ENCODE measurements at regions not wholly inside any gene's neighbourhood (a gene's known extent, or its start where the extent isn't known, plus 50 kb on each side); places are given as distances from the start of the nearest gene placed in this dataset.
"Not testable (repeated sequence)": the region's sequence is repeated elsewhere in the genome, so short reads cannot be mapped to it uniquely, and the experiment has no call there.

GRCh38 chr5:10015681-10016080 lies 234.0 kb downstream of the ATPSCKMT start:
- TF ChIP-seq, protein P1, sequence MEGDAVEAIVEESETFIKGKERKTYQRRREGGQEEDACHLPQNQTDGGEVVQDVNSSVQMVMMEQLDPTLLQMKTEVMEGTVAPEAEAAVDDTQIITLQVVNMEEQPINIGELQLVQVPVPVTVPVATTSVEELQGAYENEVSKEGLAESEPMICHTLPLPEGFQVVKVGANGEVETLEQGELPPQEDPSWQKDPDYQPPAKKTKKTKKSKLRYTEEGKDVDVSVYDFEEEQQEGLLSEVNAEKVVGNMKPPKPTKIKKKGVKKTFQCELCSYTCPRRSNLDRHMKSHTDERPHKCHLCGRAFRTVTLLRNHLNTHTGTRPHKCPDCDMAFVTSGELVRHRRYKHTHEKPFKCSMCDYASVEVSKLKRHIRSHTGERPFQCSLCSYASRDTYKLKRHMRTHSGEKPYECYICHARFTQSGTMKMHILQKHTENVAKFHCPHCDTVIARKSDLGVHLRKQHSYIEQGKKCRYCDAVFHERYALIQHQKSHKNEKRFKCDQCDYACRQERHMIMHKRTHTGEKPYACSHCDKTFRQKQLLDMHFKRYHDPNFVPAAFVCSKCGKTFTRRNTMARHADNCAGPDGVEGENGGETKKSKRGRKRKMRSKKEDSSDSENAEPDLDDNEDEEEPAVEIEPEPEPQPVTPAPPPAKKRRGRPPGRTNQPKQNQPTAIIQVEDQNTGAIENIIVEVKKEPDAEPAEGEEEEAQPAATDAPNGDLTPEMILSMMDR (conservative IDR thresholded peaks at IDR 0.05): not testable (repeated sequence)
- not testable (repeated sequence) for TF ChIP-seq ZFX (IDR thresholded peaks at IDR 0.05)
